ENCODE measurements at regions not wholly inside any gene's neighbourhood (a gene's known extent, or its start where the extent isn't known, plus 50 kb on each side); places are given as distances from the start of the nearest gene placed in this dataset.
"Not testable (repeated sequence)": the region's sequence is repeated elsewhere in the genome, so short reads cannot be mapped to it uniquely, and the experiment has no call there.

GRCh38 chr18:61635901-61636528 is 256.8 kb downstream of the RNF152 start:
- Histone ChIP-seq H3K27ac (peak overlapping the region in 1 of 4 donors; percentile 41), H3K4me3 (no peak overlapping the region), H3K36me3 (no peaks in the 10 kb centered on the region), H3K4me1 (peaks cover 0 to 11% (median 3%) of the 10 kb centered on the region in 3 donors), H3K27me3 (no peaks in the 10 kb centered on the region), H3K9me3 (no peaks in the 10 kb centered on the region)
- ATAC-seq = peak; percentile 52
- TF ChIP-seq POLR2AphosphoS5 (IDR thresholded peaks at IDR 0.05) (no peak), POLR2A (IDR thresholded peaks at IDR 0.05) (no peak), CTCF (IDR thresholded peaks at IDR 0.05) (peak; percentile 54 to 67 (median 64))
- 14 to 26% methylated on average over 4 to 7 of the region's 7 CpGs for WGBS, 2 donors (ENCODE audit: low coverage in 1 of 2)

- WGBS, 2 donors (ENCODE audit: low coverage in 1 of 2) = 34 to 47% methylated on average over 3 of the region's 3 CpGs
- H3K4me3 ChIP-seq = no peak overlapping the region
- H3K36me3 ChIP-seq = no peaks in the 10 kb centered on the region
- H3K9me3 ChIP-seq = peaks cover 0 to 11% (median 0%) of the 10 kb centered on the region in 3 donors
- no peak overlapping the region for H3K27ac ChIP-seq
- H3K27me3 ChIP-seq = no peaks in the 10 kb centered on the region
- no peak for ATAC-seq
- H3K4me1 ChIP-seq = no peaks in the 10 kb centered on the region
- TF ChIP-seq POLR2AphosphoS5 (IDR thresholded peaks at IDR 0.05) (no peak), CTCF (IDR thresholded peaks at IDR 0.05) (no peak), EP300 (IDR thresholded peaks at IDR 0.05) (no peak), POLR2A (IDR thresholded peaks at IDR 0.05) (no peak)
These were observed 264.7 kb downstream of the RNF152 start for GRCh38 chr18:61628085-61628484.

GRCh38 chr18:61624631-61625030 is 268.2 kb downstream of the RNF152 start:
- H3K4me1 ChIP-seq, H3K4me3 ChIP-seq, H3K27me3 ChIP-seq, ATAC-seq, H3K36me3 ChIP-seq, H3K27ac ChIP-seq: not testable (repeated sequence)
- H3K9me3 ChIP-seq = peaks cover 0 to 11% (median 0%) of the 10 kb centered on the region in 3 donors
- WGBS, 2 donors (ENCODE audit: low coverage in 1 of 2) = 81 to 89% methylated on average over 2 of the region's 3 CpGs

- 78 to 80% methylated on average over 1 of the region's 1 CpG for WGBS, 2 donors (ENCODE audit: low coverage in 1 of 2)
- Histone ChIP-seq H3K36me3 (no peaks in the 10 kb centered on the region), H3K27ac (no peak overlapping the region), H3K27me3 (no peaks in the 10 kb centered on the region), H3K4me1 (no peaks in the 10 kb centered on the region), H3K4me3 (no peak overlapping the region), H3K9me3 (peaks cover 0 to 3% (median 0%) of the 10 kb centered on the region in 3 donors)
- no peak for ATAC-seq
- no peak for TF ChIP-seq EP300 (IDR thresholded peaks at IDR 0.05)
- TF ChIP-seq POLR2A (IDR thresholded peaks at IDR 0.05) = no peak
- no peak for TF ChIP-seq POLR2AphosphoS5 (IDR thresholded peaks at IDR 0.05)
- TF ChIP-seq CTCF (IDR thresholded peaks at IDR 0.05) = no peak
These were observed 273.0 kb downstream of the RNF152 start for GRCh38 chr18:61619783-61620182.

GRCh38 chr18:61618816-61619215 is 274.0 kb downstream of the RNF152 start:
- Histone ChIP-seq H3K36me3 (no peaks in the 10 kb centered on the region), H3K27ac (no peak overlapping the region), H3K4me3 (no peak overlapping the region), H3K4me1 (no peaks in the 10 kb centered on the region), H3K27me3 (no peaks in the 10 kb centered on the region), H3K9me3 (no peaks in the 10 kb centered on the region)
- WGBS, 2 donors (ENCODE audit: low coverage in 1 of 2) = 67 to 100% methylated on average over 1 to 3 of the region's 3 CpGs
- no peak for ATAC-seq
- TF ChIP-seq EP300 (IDR thresholded peaks at IDR 0.05) = no peak
- no peak for TF ChIP-seq POLR2A (IDR thresholded peaks at IDR 0.05)

- Histone ChIP-seq H3K27ac (no peak overlapping the region), H3K27me3 (no peaks in the 10 kb centered on the region), H3K9me3 (no peaks in the 10 kb centered on the region), H3K4me3 (no peak overlapping the region), H3K36me3 (no peaks in the 10 kb centered on the region), H3K4me1 (no peaks in the 10 kb centered on the region)
- ATAC-seq = no peak
- 78 to 86% methylated on average over 3 to 4 of the region's 4 CpGs for WGBS, 2 donors (ENCODE audit: low coverage in 1 of 2)
- TF ChIP-seq EP300 (IDR thresholded peaks at IDR 0.05) (no peak), POLR2A (IDR thresholded peaks at IDR 0.05) (no peak), POLR2AphosphoS5 (IDR thresholded peaks at IDR 0.05) (no peak)
These were observed 276.6 kb downstream of the RNF152 start for GRCh38 chr18:61616111-61616610.
